PC-3 (cell line): ENCODE measurements at regions not wholly inside any gene's neighbourhood (a gene's known extent, or its start where the extent isn't known, plus 50 kb on each side); places are given as distances from the start of the nearest gene placed in this dataset.
A peak's percentile ranks its signal among the peaks of the same experiment; 100 is the strongest.

Experiments used
- ATAC-seq: fragments of 200-7000 bp; cut with Tn5 transposase; 2 replicates; pipeline ENCODE4 v1.9.1; 2020; ENCODE audit warnings: mild to moderate bottlenecking, moderate library complexity
- BruUV-seq: library from RNA; stranded (reverse); fragments of 400-500 nt; replicated peaks from 2 replicates; lab custom pipeline; 2021; lab: Mats Ljungman, UMichigan
- CTCF ChIA-PET: fragments of 300-600 bp; sonication (Branson Sonifier 250); formaldehyde crosslinking; loops from one replicate; lab custom pipeline; 2022; ENCODE audit warnings: antibody characterized with exemption; lab: Charles Lee
- POLR2A ChIA-PET: fragments of 300-600 bp; sonication (Branson Sonifier 250); formaldehyde crosslinking; loops from one replicate; lab custom pipeline; 2022; ENCODE audit warnings: antibody characterized with exemption; ENCODE audit not compliant: unreplicated experiment; lab: Charles Lee
- DNase-seq: peaks from one replicate; pipeline ENCODE4 v3.0.0-alpha.2; 2015
- H2AFZ ChIP-seq: fragments of 300-600 bp; sonication (generic); 2 replicates; pipeline ENCODE4 v1.6.0; 2016; ENCODE audit warnings: antibody characterized with exemption, low read length
- H3F3A ChIP-seq: fragments of 300-600 bp; sonication (generic); one replicate; pipeline ENCODE4 v1.6.0; 2017; ENCODE audit warnings: antibody characterized with exemption, low read length, control low read depth, mild to moderate bottlenecking; ENCODE audit not compliant: unreplicated experiment
- H3K27ac ChIP-seq: fragments of 300-600 bp; sonication (generic); 2 replicates; pipeline ENCODE4 v1.5.1; 2016; ENCODE audit warnings: mild to moderate bottlenecking, low read length
- H3K27me3 ChIP-seq: fragments of 300-600 bp; sonication (generic); 2 replicates; pipeline ENCODE4 v1.6.1; 2016; ENCODE audit warnings: low read length, mixed read lengths
- H3K36me3 ChIP-seq: fragments of 300-600 bp; sonication (generic); 2 replicates; pipeline ENCODE4 v1.6.1; 2016; ENCODE audit warnings: low read depth, mixed run types, low read length, mixed read lengths
- H3K4me1 ChIP-seq: fragments of 300-600 bp; sonication (generic); 2 replicates; pipeline ENCODE4 v1.5.1; 2016; ENCODE audit warnings: low read length; ENCODE audit not compliant: insufficient read depth
- H3K4me2 ChIP-seq: fragments of 300-600 bp; sonication (generic); 2 replicates; pipeline ENCODE4 v1.6.0; 2016; ENCODE audit warnings: low read length
- H3K4me3 ChIP-seq: fragments of 300-600 bp; sonication (generic); 2 replicates; pipeline ENCODE4 v1.5.1; 2016; ENCODE audit warnings: mild to moderate bottlenecking, low read length, mixed read lengths
- H3K79me2 ChIP-seq: fragments of 300-600 bp; sonication (generic); 2 replicates; pipeline ENCODE4 v1.6.1; 2017; ENCODE audit warnings: low read length, mixed read lengths
- H3K9ac ChIP-seq: fragments of 300-600 bp; sonication (generic); 2 replicates; pipeline ENCODE4 v1.6.0; 2016; ENCODE audit warnings: mild to moderate bottlenecking, low read length
- H3K9me2 ChIP-seq: fragments of 300-600 bp; sonication (generic); replicated peaks from 2 replicates; pipeline ENCODE4 v1.6.1; 2016; ENCODE audit warnings: mixed run types, low read length, mixed read lengths
- H3K9me3 ChIP-seq: fragments of 300-600 bp; sonication (generic); 2 replicates; pipeline ENCODE4 v1.6.1; 2016; ENCODE audit warnings: low read length, mixed read lengths
- H4K20me1 ChIP-seq: fragments of 300-600 bp; sonication (generic); 2 replicates; pipeline ENCODE4 v1.6.1; 2016; ENCODE audit warnings: low read length, mixed read lengths
- CTCF ChIP-seq: fragments of 300-600 bp; sonication (generic); conservative IDR thresholded peaks from 2 replicates; pipeline ENCODE4 v1.5.1; 2017; ENCODE audit warnings: antibody characterized with exemption, low read depth, mild to moderate bottlenecking, low read length
- EZH2 ChIP-seq: fragments of 300-600 bp; sonication (generic); IDR thresholded peaks from one replicate; pipeline ENCODE4 v1.6.1; 2017; ENCODE audit warnings: antibody characterized with exemption, mild to moderate bottlenecking, low read length; ENCODE audit not compliant: unreplicated experiment
- EZH2phosphoT487 ChIP-seq: fragments of 300-600 bp; sonication (generic); IDR thresholded peaks from 2 replicates; pipeline ENCODE4 v1.6.1; 2018; ENCODE audit warnings: mild to moderate bottlenecking, antibody characterized with exemption, low read length, borderline replicate concordance
- intact Hi-C: fragments of 100-400 bp; cut with micrococcal nuclease; formaldehyde crosslinking; loops from 2 replicates; pipeline ENCODE4 v1.9.0; 2023

DNA sequence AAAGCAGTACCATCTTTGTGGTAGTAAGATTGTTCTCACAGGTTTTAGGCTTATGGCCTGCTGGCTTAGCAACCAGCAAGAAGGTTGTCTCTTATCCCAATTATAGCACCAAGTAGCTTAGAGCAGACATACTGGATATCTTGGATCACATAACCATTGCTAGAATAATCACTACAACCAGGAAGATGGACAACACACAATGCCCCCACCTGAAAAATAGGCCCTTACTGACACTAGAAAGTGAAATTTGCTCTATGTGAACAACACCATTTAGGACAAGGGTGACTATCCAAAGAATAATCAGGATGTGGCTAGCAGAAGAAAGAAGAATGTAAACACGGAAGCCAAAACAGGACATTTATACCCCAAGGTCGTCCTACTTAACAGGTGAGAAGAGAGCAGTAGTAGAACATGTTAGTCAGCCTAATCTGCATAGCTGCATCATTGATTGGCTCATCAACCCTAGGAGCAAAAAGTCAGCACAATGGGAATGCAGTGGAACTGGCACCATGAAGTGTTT, 172.7 kb upstream of the MARCKS start:
- DNase-seq (peak; percentile 44), ATAC-seq (peak; percentile 24)
- H3K9me2 ChIP-seq: no peaks in the 10 kb centered on the region
- H3K4me2 ChIP-seq: peak overlapping the region; percentile 34
- no peak for TF ChIP-seq CTCF
- TF ChIP-seq EZH2: no peak
- TF ChIP-seq EZH2phosphoT487: no peak
- H3K36me3 ChIP-seq: no peaks in the 10 kb centered on the region
- H3K27me3 ChIP-seq: no peaks in the 10 kb centered on the region
- H3F3A ChIP-seq: no peaks in the 10 kb centered on the region
- H3K4me1 ChIP-seq: peaks cover 8% of the 10 kb centered on the region
- no peaks in the 10 kb centered on the region for H3K79me2 ChIP-seq
- H3K4me3 ChIP-seq: no peak overlapping the region
- POLR2A ChIA-PET: no interaction called here
- intact Hi-C loops: no loop called here
- H3K9me3 ChIP-seq: no peaks in the 10 kb centered on the region
- CTCF ChIA-PET: no interaction called here
- no peaks in the 10 kb centered on the region for H4K20me1 ChIP-seq
- no peak overlapping the region for H2AFZ ChIP-seq
- H3K9ac ChIP-seq: no peak overlapping the region
- no TSS peak for BruUV-seq
- no peak overlapping the region for H3K27ac ChIP-seq

DNA sequence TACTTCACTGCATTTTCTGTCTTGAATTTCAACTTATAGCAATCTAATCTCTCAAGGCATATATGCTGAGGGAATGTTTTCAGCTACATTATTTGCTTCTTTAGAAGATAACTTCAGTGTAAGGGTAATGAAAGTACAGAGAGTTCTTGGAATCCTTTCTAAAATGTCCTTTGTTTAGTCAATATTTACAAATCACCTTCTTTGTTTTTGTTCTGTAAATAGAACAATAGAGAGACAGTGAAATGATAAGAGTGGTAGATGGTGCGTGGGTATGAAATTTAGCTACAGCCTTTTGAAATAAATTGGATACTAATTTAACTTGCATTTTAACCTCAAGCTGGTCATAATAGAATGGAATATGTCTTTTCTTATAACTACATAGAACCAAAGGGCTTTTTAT, 171.1 kb upstream of the MARCKS start:
- POLR2A ChIA-PET: no interaction called here
- BruUV-seq: no TSS peak

More for the DNA sequence above, 171.1 kb upstream of the MARCKS start:
- H2AFZ ChIP-seq: no peak overlapping the region
- ATAC-seq: no peak
- H3K79me2 ChIP-seq: no peaks in the 10 kb centered on the region
- H3K4me3 ChIP-seq: no peak overlapping the region
- H3F3A ChIP-seq: no peaks in the 10 kb centered on the region
- no peak overlapping the region for H3K27ac ChIP-seq
- CTCF ChIA-PET: no interaction called here
- TF ChIP-seq CTCF: no peak
- no peak for TF ChIP-seq EZH2
- TF ChIP-seq EZH2phosphoT487: no peak
- H4K20me1 ChIP-seq: no peaks in the 10 kb centered on the region
- H3K9me2 ChIP-seq: no peaks in the 10 kb centered on the region
- no peak for DNase-seq
- H3K9me3 ChIP-seq: no peaks in the 10 kb centered on the region
- H3K4me1 ChIP-seq: peaks cover 18% of the 10 kb centered on the region
- H3K4me2 ChIP-seq: no peak overlapping the region
- intact Hi-C loops: no loop called here
- no peak overlapping the region for H3K9ac ChIP-seq
- H3K27me3 ChIP-seq: no peaks in the 10 kb centered on the region
- no peaks in the 10 kb centered on the region for H3K36me3 ChIP-seq
